Heart right ventricle (tissue), 16 donors: ENCODE measurements at regions not wholly inside any gene's neighbourhood (a gene's known extent, or its start where the extent isn't known, plus 50 kb on each side); places are given as distances from the start of the nearest gene placed in this dataset.

Experiments used
- ATAC-seq, 8 donors: fragments of 200-7000 bp; cut with Tn5 transposase; one replicate each; pipeline ENCODE4 v1.9.1; 2020; ENCODE audit warnings: mild to moderate bottlenecking in 8 of 8, moderate library complexity in 8 of 8, moderate number of reproducible peaks in 1 of 8
- DNase-seq, 2 donors: peaks; one replicate each; pipeline ENCODE4 v3.0.0-alpha.2; 2020
- H3K27ac ChIP-seq, 10 donors: fragments of 200-600 bp; sonication (generic) in 2 of 10; one replicate each; pipeline versions ENCODE4 v1.5.0 to v1.8.0; 2020 to 2022; ENCODE audit warnings: mild to moderate bottlenecking in 3 of 10
- H3K27me3 ChIP-seq, 7 donors: fragments of 200-600 bp; one replicate each; pipeline ENCODE4 v1.8.0; 2021 to 2022; ENCODE audit warnings: mild to moderate bottlenecking in 2 of 7
- H3K36me3 ChIP-seq, 9 donors: fragments of 200-600 bp; sonication (generic) in 1 of 9; one replicate each; pipeline versions ENCODE4 v1.5.0 to v1.8.0; 2020 to 2022; ENCODE audit warnings: mild to moderate bottlenecking in 2 of 9
- H3K4me1 ChIP-seq, 9 donors: fragments of 200-600 bp; sonication (generic) in 1 of 9; one replicate each; pipeline versions ENCODE4 v1.5.0 to v1.8.0; 2020 to 2022; ENCODE audit warnings: mild to moderate bottlenecking in 4 of 9
- H3K4me3 ChIP-seq, 10 donors: fragments of 200-600 bp; sonication (generic) in 2 of 10; one replicate each; pipeline versions ENCODE4 v1.5.0 to v1.8.0; 2020 to 2022; ENCODE audit warnings: mild to moderate bottlenecking in 7 of 10, moderate library complexity in 2 of 10
- H3K9me3 ChIP-seq, 11 donors: fragments of 200-600 bp in 10 of 11; sonication (generic) in 2 of 11; one replicate each; pipeline versions ENCODE4 v1.5.0 to v1.8.0; 2013 to 2022; ENCODE audit warnings: mild to moderate bottlenecking in 2 of 11, control low read depth in 1 of 11, moderate library complexity in 1 of 11
- WGBS, 2 donors: extraction: QIAGEN DNeasy Blood & Tissue Kit; methylation state at CpG; one replicate each; pipeline ENCODE4 v1.1.7; 2013; ENCODE audit warnings: inconsistent platforms in 1 of 2; 5-methylcytosine and 5-hydroxymethylcytosine counted together
- intact Hi-C, 10 donors: fragments of 100-400 bp; cut with DNase I; formaldehyde crosslinking; loops; one replicate each; pipeline versions ENCODE4 v1.11.1 to v1.14.2; 2022
- TF ChIP-seq, protein P1 (sequence below), 9 donors: fragments of 200-600 bp; sonication (generic) in 2 of 9; IDR thresholded peaks; one replicate each; pipeline versions ENCODE4 v1.5.0 to v1.8.0; 2021 to 2022; ENCODE audit warnings: antibody characterized with exemption in 9 of 9, mild to moderate bottlenecking in 5 of 9, moderate library complexity in 1 of 9
- donor health status: Arrhythmogenic right ventricular cardiomyopathy.
- donor health status: ischemic (EF 13 %, LVEDD 7.1; RV severe dilation, severe dysfunction).
- donor health status: healthy with polysubstance abuse.
- donor health status: DM: no; HTN: yes; CAD: no.
- donor health status: DM: no; HTN: no; CAD: no.
- donor health status: ischemic (EF 25% LVEDD 6.9; RV normal size, moderate dysfunction).
- donor health status: ischemic (EF 25% LVEDD 5.7; RV mildly dilated, moderate dysfunction).
- donor health status: healthy.
- donor health status: DM: yes; HTN: yes; CAD: no.
- donor health status: Ischemic cardiomyopathy.
- donor health status: ischemic (EF 35%, LVEDD 5.7; RV mildly dilated, moderate dysfunction).
- donor health status: nonischemic (EF 11% LVEDD 7.7; RV severe dilation, severe dysfunction).
- donor health status: DM: yes; HTN: yes; CAD: no.
- donor health status: PGD.
- donor health status: ischemic (EF 29% LVEDD 5.4; RV normal size, mild dysfunction).
- donor health status: nonischemic (EF 23%, LVEDD 6.1; RV moderate dilation, normal function).

DNA sequence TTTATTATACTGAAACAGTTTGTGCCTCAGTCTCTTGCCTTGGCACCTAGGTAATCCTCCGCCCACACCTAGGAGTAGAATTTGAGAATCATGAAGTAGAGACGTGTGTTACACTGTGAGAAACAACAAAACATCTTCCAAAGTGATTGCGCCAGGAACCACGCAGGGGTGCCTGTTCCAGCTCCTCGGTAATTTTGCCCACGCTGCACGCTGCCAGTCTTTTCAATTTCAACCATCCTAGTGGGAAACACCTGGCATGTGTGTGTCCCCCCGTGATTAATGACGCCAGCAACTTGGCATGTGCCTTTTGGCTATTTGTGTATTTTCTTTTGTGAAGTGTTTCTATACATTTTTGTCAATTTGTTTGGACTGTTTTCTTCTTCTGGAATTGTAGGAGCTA is 919.1 kb downstream of the BRD1 start:
- no peak for DNase-seq
- no peaks in the 10 kb centered on the region for H3K9me3 ChIP-seq
- peaks cover 0 to 31% (median 13%) of the 10 kb centered on the region in 7 donors for H3K27me3 ChIP-seq
- H3K27ac ChIP-seq, result no peak overlapping the region
- 79 to 86% methylated on average over 9 of the region's 9 CpGs for WGBS, 2 donors
- intact Hi-C loops, result no loop called here
- no peaks in the 10 kb centered on the region for H3K4me1 ChIP-seq
- no peak overlapping the region for H3K4me3 ChIP-seq
- no peaks in the 10 kb centered on the region for H3K36me3 ChIP-seq
- ATAC-seq, result no peak
- TF ChIP-seq, protein P1, sequence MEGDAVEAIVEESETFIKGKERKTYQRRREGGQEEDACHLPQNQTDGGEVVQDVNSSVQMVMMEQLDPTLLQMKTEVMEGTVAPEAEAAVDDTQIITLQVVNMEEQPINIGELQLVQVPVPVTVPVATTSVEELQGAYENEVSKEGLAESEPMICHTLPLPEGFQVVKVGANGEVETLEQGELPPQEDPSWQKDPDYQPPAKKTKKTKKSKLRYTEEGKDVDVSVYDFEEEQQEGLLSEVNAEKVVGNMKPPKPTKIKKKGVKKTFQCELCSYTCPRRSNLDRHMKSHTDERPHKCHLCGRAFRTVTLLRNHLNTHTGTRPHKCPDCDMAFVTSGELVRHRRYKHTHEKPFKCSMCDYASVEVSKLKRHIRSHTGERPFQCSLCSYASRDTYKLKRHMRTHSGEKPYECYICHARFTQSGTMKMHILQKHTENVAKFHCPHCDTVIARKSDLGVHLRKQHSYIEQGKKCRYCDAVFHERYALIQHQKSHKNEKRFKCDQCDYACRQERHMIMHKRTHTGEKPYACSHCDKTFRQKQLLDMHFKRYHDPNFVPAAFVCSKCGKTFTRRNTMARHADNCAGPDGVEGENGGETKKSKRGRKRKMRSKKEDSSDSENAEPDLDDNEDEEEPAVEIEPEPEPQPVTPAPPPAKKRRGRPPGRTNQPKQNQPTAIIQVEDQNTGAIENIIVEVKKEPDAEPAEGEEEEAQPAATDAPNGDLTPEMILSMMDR (IDR thresholded peaks at IDR 0.05), result no peak

DNA sequence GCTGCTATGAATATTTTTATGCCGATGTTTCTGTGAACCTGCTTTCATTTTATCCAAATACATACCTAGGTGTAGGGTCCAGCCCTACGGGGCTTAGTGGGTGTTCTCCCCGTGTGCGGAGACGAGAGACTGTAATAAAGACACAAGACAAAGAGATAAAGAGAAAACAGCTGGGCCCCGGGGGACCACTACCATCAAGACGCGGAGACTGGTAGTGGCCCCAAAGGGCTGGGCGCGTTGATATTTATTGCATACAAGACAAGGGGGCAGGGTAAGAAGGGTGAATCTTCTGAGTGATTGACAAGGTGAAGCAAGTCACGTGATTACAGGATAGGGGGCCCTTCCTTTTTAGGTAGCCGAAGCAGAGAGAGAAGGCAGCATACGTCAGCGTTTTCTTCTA is 920.1 kb downstream of the BRD1 start:
- no peak for ATAC-seq
- TF ChIP-seq, protein P1 (IDR thresholded peaks at IDR 0.05), result no peak
- 68 to 70% methylated on average over 13 to 14 of the region's 14 CpGs for WGBS, 2 donors
- H3K27me3 ChIP-seq, result peaks cover 0 to 30% (median 13%) of the 10 kb centered on the region in 7 donors
- no peaks in the 10 kb centered on the region for H3K36me3 ChIP-seq
- no peak for DNase-seq
- H3K27ac ChIP-seq, result no peak overlapping the region
- H3K4me3 ChIP-seq, result no peak overlapping the region
- intact Hi-C loops, result no loop called here
- no peaks in the 10 kb centered on the region for H3K9me3 ChIP-seq
- H3K4me1 ChIP-seq, result no peaks in the 10 kb centered on the region

DNA sequence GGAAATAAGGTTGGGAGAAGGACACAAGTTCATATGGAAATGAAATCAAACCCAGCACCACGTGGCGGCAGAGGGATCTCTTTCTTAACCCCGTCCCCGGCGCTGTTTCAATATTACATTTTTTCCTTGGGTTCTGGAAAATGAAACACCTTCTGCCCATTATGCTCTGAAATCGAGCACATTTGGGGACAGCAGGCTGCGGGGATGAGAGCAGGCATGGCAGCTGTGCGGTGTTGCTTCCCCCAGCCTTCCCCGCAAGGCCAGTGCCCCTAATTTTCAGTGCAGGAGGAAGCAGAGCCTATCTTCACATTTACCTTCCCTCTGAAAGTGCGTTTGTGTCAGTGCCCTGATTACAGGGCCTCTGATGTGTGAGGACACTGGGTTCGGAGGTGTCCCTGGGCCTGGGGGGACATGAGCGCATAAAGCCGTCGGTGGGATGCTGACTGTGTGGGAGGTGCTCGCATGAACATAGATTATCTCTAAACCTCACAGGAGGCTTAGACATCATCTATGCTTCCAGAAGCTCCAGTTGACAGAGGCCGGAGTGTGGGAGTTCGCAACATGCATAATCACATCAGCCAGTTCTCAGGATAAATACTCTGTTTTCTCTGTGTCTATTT is 921.3 kb downstream of the BRD1 start:
- no peak for DNase-seq
- Histone ChIP-seq H3K27ac (no peak overlapping the region), H3K4me1 (no peaks in the 10 kb centered on the region), H3K4me3 (no peak overlapping the region), H3K27me3 (peaks cover 0 to 30% (median 13%) of the 10 kb centered on the region in 7 donors), H3K36me3 (no peaks in the 10 kb centered on the region), H3K9me3 (no peaks in the 10 kb centered on the region)
- intact Hi-C loops, result no loop called here
- no peak for ATAC-seq
- TF ChIP-seq, protein P1 (IDR thresholded peaks at IDR 0.05), result no peak
- WGBS, 2 donors, result 72 to 77% methylated on average over 17 of the region's 17 CpGs

DNA sequence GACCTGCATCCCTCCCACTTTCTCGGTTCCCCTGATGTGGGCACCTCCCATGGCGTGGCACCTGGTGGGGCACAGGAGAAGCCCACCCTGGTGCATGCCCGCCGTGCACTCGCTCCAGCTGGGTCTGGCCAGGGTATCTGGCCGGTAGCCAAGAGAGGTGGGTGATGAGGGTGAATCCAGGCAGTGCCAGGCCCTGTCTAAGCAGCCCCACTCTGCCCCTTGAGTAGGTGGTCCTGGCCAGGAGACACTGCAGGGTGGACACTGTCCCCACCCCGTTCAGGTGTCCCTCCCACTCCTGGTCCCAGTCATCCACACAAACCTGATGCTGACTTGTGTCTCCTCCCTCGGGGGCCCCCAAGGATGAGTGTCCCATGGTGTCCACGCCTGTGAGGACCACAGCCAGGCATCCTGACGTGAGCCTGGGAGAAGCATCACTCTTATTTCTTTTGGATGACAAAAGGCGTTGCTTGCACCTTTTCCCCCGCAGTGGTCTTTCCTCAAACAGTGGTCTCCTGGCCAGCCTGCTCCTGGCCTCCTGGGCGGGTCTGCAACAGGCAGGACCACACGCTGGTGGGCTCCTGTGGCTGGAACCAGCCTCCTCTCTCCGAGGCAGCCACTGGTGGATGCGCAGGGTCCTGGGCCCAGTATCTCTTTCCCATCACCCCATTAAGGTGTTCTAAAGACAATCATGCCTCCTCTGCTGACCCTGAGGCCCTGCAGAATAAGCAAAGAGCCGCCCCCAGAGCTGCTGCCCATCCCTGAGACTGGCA is 922.3 kb downstream of the BRD1 start:
- intact Hi-C loops, result no loop called here
- DNase-seq, result no peak
- ATAC-seq, result no peak

More for the DNA sequence above, 922.3 kb downstream of the BRD1 start:
- H3K9me3 ChIP-seq, result no peaks in the 10 kb centered on the region
- H3K36me3 ChIP-seq, result no peaks in the 10 kb centered on the region
- TF ChIP-seq, protein P1 (IDR thresholded peaks at IDR 0.05), result no peak
- H3K27me3 ChIP-seq, result peaks cover 0 to 30% (median 13%) of the 10 kb centered on the region in 7 donors
- no peaks in the 10 kb centered on the region for H3K4me1 ChIP-seq
- H3K4me3 ChIP-seq, result no peak overlapping the region
- 78 to 81% methylated on average over 17 of the region's 17 CpGs for WGBS, 2 donors
- H3K27ac ChIP-seq, result no peak overlapping the region
